HG03378 (cell line): ENCODE measurements at regions not wholly inside any gene's neighbourhood (a gene's known extent, or its start where the extent isn't known, plus 50 kb on each side); places are given as distances from the start of the nearest gene placed in this dataset.

Experiments used
- ATAC-seq: cut with Tn5 transposase; IDR thresholded peaks from one replicate; pipeline ENCODE4 v1.9.1; 2021; ENCODE audit warnings: mild to moderate bottlenecking, moderate library complexity; ENCODE audit not compliant: unreplicated experiment

DNA sequence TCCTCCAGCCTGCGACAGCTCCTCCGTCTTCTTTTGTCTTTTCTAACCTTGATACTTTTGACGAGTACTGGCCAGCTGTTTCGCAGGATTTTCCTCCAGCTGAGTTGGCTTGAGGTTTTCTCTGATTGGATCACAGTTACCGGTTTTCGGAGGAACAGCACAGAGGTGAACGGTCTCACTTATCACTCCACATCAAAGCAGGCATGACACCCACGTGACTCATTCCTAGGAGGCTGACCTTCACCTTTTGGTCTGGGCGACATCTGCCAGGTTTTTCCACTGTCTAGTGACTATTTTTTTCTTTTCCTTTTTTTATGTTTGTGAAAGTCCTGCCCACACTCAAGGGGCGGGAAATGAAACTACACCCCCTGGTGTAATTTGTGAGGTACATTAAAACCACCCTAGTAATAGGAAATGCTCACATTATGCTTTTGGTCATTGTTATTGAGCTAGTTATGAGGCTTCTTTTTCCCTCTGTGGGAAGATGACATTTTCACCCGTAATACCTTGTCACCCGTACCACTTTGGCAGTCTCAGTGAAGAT is 319.2 kb downstream of the GADD45G start:
- ATAC-seq: no peak

DNA sequence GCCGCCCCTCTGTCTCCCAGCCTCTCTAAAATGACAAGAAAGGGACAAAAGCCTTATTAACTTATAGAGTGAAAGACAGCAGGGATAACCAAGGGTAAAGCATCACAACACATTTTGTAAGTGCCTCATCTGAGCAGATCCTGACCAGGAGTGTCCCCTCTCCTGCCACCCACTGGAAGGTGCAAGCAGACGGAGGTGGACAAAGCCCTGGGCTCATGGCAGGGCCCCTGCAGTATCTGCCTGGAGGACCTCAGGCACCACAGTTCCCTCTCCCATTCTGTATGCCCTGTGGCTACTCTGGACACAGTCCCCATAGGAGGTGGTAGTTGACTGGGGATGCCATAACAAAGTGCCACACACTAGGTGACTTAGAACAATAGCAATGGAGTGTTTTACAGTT is 319.8 kb downstream of the GADD45G start:
- ATAC-seq: no peak

DNA sequence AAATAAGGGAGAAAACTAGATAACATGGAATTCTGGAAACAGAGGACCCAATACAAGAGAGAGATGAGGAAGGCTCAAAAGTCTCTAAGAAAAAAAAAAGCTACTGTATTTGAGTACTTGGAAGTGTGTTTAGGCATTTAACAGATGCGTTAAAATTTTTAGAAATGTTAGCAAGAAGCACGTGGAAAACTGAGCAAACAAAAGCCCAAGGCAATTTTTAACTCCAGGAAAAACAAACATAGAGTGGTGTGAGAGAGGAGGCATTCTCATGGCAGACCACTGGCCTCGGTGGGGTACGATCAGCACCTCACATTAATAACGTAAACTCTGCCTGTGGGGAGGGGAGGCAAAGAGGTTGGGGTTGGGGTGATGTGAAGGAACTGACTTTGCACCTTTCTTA is 321.4 kb downstream of the GADD45G start:
- ATAC-seq: no peak

DNA sequence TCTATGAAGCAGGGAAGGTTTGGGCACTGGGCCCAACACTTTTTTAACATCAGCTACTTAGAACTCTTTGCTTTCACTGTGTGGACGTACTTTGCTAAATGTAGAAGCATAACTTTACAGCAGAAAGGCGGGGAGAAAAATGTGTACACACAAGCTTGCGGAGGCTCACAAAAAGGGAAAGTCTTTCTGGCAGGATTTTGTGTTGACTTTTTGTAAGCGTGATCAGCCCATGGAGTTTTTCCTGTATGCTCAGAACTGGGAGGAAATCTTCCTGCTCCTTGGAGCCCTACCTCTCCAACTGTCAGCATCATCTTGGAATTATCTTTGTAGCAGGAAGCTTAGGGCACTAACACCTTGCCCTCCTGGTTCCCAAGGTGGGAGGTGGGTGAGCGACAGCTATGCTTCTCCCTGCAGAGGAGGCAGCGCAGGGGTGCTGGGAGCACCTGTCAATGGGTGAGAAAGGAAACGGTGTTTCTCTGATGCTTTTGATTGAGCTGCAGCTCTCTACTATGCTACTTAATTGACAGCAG is 321.9 kb downstream of the GADD45G start:
- ATAC-seq: no peak

DNA sequence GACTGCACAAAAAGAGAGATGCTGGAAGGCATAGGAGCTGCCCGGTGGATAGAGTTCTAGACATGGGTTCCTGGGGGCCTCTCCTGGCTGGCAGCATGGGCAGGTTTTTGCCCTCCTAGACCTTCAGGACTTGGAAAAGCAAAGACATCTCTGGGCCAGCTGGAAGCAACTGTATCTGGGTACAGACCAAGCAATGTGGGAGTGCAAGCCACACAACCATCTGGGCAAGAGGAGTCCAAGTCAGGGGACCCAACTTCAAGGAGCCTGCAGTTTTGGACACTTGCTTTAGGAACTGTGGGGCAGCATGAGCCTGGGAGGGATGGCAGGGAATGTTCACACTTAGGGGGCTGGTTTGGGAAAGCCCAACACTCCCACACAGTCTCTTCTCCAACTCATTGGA is 323.3 kb downstream of the GADD45G start:
- no peak for ATAC-seq

DNA sequence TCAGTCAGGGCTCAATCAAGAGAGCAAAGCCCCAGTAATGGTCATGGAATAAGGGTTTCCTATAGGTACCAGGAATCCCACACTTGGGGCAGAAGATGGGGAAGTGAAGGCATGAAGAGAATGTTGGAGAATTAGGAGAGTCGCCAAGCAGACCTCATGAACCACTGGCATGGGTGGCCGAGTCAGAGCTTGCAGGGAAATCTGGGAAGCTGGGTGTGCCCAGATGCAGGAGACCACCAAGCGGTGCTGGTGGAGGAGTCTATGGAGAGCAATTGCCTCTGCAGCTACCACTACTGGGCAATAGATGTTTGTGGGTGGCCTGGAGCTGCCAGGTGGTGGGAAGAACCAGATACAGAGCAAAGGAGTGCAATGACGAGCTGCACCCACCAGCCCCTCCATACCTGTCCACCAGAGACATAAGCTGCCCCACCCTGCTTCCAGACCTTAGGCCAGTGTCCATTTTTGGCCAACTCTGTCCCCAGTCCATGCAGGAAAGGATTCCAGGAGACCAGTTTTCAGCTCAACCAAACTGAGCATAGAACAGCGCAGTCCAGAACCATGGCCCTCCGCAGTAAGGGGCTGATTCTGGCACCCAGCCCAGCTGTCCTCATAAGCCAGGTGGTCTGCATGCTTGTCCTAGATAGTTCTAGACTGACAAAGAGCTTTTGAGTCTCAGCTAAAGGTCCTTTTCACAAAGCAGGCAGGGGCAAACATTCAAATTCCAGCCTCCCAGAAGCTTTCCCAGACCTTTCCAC is 323.9 kb downstream of the GADD45G start:
- no peak for ATAC-seq

DNA sequence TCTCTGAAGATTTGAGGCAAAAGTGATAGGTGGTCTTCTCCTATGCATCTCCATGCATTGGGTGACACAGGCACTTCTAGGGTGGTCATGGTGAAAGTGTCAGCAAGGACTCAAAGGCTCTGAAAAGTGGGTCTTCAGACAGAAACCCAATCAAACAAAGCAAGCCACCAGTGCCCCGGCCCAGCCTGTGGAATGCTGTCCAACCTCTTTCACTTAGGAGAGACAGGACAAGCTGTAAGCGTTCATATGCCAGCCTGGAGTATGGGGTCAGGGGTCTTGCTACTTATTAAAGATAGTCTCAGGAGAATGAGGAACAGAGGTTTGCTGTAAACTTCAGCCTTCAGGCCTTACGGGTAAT is 324.5 kb downstream of the GADD45G start:
- no peak for ATAC-seq

DNA sequence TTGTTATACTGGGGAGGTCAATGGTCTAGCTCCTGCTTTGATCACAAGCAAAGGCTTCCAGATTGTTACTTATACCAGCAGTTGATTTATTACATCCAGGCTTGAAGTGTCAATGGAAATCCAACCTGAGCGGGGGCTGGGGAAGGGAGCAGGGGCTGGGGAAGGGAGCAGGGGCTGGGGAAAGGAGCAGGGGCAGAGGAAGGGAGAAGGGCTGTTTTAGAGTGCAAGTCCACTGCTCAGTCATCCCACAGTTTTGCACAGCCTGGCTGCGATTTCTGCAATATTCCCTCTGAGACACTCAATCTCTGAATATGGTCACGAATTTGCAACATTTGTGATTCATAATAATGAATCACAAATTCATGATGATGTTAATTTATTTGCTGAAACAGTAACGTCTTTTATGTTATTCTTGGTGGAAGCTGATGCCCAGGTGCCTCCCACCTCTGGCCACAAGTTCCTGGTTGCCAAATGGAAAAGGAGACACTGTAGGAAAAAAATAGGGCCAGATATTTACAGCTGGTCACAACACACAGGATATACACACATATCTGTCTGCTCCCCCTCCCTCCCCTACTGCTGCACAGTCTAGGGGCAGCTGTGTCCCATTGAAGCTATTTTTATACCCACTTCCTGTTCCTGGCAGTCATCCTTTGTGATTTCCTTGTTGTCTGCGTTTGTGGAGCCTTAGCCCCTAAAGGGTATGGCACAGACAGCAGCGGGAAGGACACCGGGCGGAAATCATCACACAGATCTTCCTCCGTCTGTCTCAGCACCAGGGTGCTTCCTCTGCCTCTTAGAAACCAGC is 325.1 kb downstream of the GADD45G start:
- no peak for ATAC-seq

DNA sequence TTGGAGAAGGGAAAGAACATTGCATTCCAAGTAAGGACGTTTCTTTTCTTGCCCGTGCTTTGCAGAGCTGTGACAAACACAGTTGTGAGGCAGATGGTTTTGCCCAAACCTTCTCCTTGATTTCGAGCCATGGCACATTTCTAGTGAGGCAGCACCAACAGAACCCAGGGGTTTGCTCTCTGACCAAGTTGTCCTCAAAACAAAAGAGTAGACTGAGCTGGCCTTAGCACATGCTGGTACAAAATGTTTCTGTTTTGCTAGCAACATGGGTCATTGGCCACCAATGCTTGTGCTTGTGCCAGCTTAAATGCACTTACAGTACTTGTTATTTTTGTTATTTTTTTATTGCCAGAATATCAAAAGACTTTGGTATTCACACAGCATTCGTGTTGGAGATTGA is 328.8 kb downstream of the GADD45G start:
- ATAC-seq: no peak

DNA sequence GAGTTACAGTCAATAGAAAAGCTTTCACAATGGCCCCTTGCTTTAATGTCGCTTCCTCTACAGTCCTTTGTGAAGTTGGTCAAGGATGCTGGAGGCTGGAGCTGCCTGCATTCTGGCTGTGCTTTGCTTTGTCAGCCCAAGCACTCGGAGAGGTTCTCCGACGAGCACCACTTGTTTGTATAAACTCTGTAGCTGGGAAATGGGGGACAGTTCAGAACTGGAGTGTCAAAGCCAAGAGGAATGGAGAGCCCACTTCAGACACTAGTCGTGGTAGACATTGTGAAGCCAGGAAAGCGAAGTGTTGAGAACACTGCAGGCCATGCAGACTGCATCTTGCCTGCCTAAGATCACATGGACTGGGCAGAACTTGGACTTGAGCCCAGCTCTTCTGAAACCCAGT is 330.3 kb downstream of the GADD45G start:
- ATAC-seq: no peak

DNA sequence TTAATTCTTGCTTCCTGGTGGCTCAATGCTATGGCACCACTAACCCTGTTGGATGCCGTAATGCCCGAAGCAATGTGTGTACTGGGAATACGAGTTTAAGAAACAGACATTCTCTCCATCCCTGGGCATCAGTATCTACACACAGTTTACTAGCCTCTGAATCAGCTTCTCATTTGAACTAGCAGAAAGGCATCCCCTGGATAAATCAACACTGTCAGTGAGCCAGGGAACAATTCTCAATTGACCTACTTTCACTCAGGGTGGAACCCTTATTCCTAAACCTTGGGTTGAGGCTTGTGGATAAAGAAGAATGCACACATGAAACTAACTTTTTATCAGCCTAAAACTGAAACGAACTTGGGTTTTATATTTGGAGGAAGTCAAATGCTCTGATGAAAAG is 331.0 kb downstream of the GADD45G start:
- no peak for ATAC-seq

DNA sequence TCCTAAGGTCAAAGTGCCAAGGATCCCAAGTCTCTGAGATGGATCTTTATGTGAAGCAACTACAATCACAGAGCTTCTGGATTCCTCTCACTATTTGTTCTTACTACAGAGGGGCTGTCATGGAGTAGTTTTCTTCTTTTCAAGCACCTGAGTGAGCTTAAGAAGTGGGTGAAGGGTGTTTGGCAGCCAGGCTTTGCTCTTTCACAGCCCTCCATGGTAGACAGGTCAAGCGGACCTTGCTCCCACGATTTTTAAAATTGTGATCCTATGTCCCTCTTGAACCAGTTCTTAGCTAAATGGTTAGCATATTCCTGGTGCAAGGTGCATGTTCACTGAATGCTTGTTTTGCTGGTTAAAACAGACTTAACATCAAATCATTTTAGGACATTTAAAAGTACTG is 332.2 kb downstream of the GADD45G start:
- no peak for ATAC-seq

DNA sequence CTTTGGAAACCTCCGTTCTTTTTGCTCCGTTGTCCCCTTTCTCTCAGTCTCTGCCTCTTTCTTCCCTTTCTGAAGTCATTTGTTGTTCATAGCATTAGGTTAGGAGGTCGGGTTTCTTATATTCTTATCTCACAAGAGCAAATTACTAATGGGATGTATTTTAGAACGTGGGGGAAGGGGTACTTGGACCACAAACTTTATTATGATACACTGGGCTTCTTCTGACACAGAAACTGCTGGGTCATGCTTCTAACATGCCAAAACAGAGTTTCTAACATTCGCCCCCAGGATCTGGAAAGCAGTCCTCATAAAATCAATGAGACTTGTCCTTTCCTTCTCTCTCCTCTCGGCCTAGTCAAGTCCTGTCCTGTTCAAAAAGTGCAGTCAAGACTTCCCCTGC is 334.4 kb downstream of the GADD45G start:
- no peak for ATAC-seq

DNA sequence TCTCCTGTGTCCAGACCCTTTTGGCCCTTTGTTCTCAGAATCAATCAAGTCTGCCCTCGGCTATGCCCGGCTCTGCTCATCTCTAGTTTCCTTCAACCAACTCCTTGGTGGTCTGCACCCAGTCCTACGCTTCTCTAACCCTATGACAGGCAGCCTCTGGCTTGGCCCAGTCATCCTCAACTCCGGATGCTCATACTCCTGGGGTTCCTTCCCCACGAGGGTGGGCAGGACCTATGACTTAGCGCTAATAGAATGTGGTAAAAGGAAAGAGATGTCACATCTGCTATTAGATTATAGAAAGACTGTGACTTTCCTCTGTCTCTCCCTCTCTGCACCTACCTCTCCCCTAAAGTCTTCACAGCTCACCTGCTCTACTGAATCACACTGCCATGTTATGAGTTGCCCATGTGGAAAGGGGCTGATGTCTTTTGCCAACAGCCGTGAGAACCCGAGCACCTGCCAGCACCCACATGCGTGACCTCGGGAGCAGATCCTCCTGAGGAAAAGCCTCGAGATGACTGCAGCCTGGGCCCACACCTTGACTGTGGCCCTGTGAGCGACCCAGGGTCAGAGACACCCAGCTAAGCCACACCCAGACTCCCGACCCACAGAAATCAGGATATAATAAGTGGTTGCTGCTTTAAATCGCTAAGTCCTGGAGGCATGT is 334.9 kb downstream of the GADD45G start:
- no peak for ATAC-seq

DNA sequence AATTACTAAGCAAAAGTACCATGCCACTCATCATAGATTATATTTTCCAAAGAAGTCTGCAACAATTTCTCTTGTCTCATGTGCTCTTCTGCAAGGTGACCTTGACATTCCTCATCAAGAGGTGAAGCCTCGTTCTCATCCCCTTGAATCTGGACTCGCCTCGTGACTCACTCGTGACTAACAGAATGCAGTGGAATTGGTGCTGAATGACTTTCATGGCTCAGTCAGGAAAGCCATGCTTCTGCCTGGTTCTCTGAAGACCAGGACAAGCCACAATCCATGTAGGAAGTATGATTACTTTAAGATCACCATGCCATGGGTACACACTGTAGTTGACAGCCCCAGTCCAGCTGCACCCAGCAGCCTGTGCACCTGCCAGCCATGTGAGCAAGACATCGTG is 335.8 kb downstream of the GADD45G start:
- no peak for ATAC-seq

DNA sequence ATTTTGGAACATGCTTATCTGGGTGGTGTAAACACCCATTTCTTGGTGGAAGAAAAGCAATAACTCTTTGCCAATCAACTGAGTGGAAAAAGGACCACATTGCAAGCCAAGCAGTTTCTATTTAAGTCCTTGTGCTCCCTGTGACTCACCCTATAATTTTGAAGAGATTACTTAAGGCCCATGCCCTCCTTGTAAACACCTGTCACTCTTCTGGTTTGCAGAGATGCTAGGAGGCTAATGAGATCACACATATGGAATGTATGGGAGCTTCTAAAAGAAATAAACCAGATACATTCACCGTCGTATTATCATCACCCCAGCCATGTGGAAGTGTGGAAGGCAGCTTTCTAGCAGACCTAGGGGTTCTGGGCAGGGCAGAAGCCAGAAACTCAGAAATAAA is 337.1 kb downstream of the GADD45G start:
- ATAC-seq: no peak

DNA sequence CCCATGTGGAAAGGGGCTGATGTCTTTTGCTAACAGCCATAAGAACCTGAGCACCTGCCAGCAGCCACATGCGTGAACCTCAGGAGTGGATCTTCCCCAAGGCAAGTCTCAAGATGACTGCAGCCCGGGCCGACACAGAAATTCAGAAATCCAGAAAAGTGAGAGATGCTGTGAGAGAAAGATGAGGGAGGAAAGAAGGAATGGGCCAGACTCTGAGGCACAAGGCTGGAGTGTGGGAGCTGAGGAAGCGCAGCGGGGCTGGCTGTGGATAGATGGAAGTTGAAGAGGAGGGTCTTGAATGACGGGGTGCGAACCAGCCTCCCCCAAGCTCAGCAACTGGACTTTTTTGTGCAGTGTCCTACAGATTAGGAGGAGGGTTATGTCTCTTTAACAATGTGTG is 337.8 kb downstream of the GADD45G start:
- no peak for ATAC-seq

DNA sequence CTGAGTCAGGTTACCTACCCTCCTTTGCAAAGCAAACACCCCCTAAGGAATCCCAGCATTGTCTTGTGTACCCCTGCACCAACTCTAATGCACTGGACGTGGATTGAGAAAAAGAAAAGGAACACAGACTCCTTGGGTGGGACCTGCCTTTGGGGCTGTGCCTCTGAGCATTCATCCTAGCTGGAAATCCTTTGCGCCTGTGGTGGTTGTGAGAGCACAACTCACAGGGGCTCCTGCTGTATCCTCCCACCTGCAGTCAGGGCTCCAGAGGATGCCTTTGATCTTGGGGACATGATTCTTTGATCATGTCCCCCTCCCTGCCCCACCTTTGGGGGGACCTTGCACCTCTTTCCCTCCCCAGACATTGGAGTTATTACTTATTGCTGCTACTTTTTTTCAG is 338.5 kb downstream of the GADD45G start:
- ATAC-seq: no peak

DNA sequence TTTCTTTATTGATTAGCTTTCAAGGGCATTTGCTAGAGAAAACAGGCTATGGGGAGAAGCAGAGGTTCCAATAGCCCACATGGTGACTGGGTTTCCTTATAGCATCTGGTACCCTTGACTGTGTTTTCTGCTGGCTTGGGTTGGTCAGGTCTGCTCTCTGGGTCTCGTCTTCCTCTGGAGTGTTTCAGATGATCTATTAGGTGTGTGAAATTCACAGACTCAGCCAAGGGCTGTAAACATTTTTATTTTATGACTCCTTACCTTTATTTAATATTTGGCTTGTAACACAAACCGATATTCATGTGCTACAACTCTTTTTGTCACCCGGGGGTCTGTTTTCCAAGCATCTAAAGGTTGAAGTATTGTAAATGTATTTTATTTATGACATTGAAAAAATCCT is 338.9 kb downstream of the GADD45G start:
- ATAC-seq: no peak

DNA sequence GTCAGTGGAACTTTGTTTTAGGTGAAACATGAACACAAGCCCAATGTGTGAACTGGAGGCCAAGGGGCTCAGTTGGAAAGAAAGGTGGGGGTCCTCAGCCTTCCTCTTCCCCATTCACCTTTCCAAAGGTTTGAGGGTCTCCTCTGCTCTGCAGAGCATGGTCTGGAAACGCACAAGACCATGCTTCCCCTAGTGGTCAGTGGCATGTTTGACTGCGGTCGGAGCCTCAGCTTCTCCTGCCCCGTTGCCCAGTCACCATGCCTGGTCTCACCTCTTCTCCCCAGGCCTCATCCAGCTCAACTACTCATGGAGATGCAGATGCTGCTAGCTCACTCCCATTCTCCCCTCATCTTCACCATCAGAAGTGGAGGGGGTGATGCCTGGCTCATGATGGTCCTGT is 340.3 kb downstream of the GADD45G start:
- no peak for ATAC-seq

DNA sequence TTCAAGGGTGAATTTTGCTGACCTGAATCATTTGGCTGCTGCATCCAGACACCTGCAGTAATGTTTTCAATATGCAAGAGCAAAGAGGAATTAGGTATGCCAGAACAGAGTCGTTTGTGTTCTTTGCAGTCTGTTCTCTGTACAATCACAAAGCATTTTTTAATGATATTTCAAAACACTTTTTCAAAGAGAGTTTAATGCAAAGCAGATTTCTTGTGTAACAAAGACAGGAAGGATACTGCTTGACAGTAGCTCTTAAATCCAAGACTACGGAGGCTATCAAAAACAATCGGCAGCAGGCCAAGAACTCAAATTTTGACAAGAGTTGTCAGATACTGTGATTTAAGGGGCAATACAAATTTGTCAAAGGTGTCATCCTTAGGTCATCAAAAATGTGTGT is 341.9 kb downstream of the GADD45G start:
- ATAC-seq: no peak

DNA sequence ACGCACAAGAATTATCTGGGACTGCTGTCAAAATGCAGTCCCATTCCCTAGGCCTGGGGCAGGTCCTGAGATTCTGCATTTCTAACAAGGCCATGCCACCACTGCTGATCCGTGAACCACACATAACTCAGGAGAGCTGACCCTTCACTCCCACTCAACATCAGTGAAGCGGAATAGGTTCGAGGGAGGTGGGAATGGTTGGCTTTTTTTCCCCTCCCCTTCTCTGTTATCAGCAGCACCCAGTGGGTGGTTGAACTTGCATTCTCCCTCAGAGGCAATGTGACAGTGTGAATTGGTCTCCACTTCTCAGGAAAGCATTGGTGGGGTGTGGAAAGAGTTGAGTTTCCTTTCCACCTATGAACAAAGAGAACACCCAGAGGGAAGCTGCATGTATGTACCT is 344.3 kb downstream of the GADD45G start:
- no peak for ATAC-seq
